Endodermal cell (in vitro differentiated cells): ENCODE measurements at regions not wholly inside any gene's neighbourhood (a gene's known extent, or its start where the extent isn't known, plus 50 kb on each side); places are given as distances from the start of the nearest gene placed in this dataset.
A peak's percentile ranks its signal among the peaks of the same experiment; 100 is the strongest.

ENCODE experiments used
- DNase-seq: peaks from one replicate; pipeline ENCODE4 v3.0.0-alpha.2; 2017
- H3K27ac ChIP-seq: 2 replicates; pipeline ENCODE4 v1.5.1; 2013; ENCODE audit warnings: mild to moderate bottlenecking, low read depth, low read length, moderate library complexity
- H3K27me3 ChIP-seq: 2 replicates; pipeline ENCODE4 v1.6.1; 2013; ENCODE audit warnings: mild to moderate bottlenecking, low read length, moderate library complexity; ENCODE audit not compliant: insufficient read depth, control insufficient read depth, poor library complexity, severe bottlenecking
- H3K36me3 ChIP-seq: 2 replicates; pipeline ENCODE4 v1.7.0; 2013; ENCODE audit warnings: mild to moderate bottlenecking, low read length, moderate library complexity; ENCODE audit not compliant: control insufficient read depth, insufficient read depth
- H3K4me1 ChIP-seq: one replicate; pipeline ENCODE4 v1.7.0; 2013; ENCODE audit warnings: low read length; ENCODE audit not compliant: control insufficient read depth, insufficient read depth
- H3K4me3 ChIP-seq: 2 replicates; pipeline ENCODE4 v1.5.1; 2013; ENCODE audit warnings: mild to moderate bottlenecking, low read length, moderate library complexity
- H3K9ac ChIP-seq: 2 replicates; pipeline ENCODE4 v1.6.1; 2013; ENCODE audit warnings: mild to moderate bottlenecking, low read length, moderate library complexity; ENCODE audit not compliant: poor library complexity, severe bottlenecking; ENCODE audit errors: extremely low read depth
- H3K9me3 ChIP-seq: 2 replicates; pipeline ENCODE4 v1.6.1; 2013; ENCODE audit warnings: mild to moderate bottlenecking, low read length, moderate library complexity; ENCODE audit not compliant: control insufficient read depth
- H3K27ac Mint-ChIP-seq: 2 replicates; pipeline ENCODE4 v1.8.0; 2020; ENCODE audit warnings: mixed read lengths
- H3K27me3 Mint-ChIP-seq: 2 replicates; pipeline ENCODE4 v1.8.0; 2021; ENCODE audit warnings: mild to moderate bottlenecking, mixed read lengths; ENCODE audit not compliant: insufficient read depth
- H3K36me3 Mint-ChIP-seq: 2 replicates; pipeline ENCODE4 v1.8.0; 2020; ENCODE audit warnings: low read depth, mixed read lengths
- H3K4me1 Mint-ChIP-seq: 2 replicates; pipeline ENCODE4 v1.8.0; 2020; ENCODE audit warnings: mixed read lengths
- H3K4me3 Mint-ChIP-seq: 2 replicates; pipeline ENCODE4 v1.8.0; 2020; ENCODE audit warnings: mild to moderate bottlenecking, moderate library complexity, mixed read lengths
- H3K9me3 Mint-ChIP-seq: 2 replicates; pipeline ENCODE4 v1.8.0; 2020; ENCODE audit warnings: mild to moderate bottlenecking, mixed read lengths
- WGBS, 2 experiments: methylation state at CpG; one replicate each; pipeline versions ENCODE4 v1.1.5 to v1.1.7; 2013; ENCODE audit warnings: missing lambda C conversion rate in 2 of 2, mixed read lengths in 1 of 2; ENCODE audit not compliant: insufficient coverage in 1 of 2, insufficient read length in 1 of 2; 5-methylcytosine and 5-hydroxymethylcytosine counted together
- TF ChIP-seq, protein P1 (sequence below): fragments of 200-600 bp; sonication (generic); conservative IDR thresholded peaks from 2 replicates; pipeline ENCODE4 v1.5.0; 2021; ENCODE audit warnings: antibody characterized with exemption, mild to moderate bottlenecking

DNA sequence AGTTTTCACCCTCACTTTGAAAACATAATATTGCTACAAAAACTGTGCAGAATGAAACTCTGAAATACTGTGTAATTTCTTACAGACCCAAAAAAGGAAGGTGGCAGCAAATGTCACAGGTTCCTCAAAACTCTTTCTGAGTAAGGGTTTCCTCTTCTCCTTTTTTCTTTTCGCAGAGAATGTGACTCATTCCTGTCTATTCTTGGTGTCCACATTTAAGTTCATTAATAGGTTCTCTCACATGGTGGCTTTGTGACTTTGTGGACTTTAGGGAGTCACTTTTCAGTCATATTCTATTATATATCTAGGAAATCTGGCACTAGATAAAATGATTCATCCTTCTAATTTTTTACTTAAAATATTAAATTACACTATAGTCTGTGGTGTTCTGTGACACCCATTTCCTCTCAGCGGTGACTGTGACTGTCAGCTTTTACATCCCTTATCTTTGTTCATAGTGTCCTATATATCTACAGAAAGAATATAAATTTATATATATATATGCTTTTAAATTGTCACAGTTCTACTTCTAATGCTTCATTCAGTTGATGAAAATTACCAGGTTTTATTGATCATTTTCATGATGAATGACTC, 126.8 kb upstream of the HCRTR2 start:
- H3K36me3 Mint-ChIP-seq = no peaks in the 10 kb centered on the region
- H3K27me3 Mint-ChIP-seq = peaks cover 9% of the 10 kb centered on the region
- no peaks in the 10 kb centered on the region for H3K9me3 Mint-ChIP-seq
- no peaks in the 10 kb centered on the region for H3K9me3 ChIP-seq
- H3K4me3 ChIP-seq = peak overlapping the region; percentile 12
- TF ChIP-seq, protein P1, sequence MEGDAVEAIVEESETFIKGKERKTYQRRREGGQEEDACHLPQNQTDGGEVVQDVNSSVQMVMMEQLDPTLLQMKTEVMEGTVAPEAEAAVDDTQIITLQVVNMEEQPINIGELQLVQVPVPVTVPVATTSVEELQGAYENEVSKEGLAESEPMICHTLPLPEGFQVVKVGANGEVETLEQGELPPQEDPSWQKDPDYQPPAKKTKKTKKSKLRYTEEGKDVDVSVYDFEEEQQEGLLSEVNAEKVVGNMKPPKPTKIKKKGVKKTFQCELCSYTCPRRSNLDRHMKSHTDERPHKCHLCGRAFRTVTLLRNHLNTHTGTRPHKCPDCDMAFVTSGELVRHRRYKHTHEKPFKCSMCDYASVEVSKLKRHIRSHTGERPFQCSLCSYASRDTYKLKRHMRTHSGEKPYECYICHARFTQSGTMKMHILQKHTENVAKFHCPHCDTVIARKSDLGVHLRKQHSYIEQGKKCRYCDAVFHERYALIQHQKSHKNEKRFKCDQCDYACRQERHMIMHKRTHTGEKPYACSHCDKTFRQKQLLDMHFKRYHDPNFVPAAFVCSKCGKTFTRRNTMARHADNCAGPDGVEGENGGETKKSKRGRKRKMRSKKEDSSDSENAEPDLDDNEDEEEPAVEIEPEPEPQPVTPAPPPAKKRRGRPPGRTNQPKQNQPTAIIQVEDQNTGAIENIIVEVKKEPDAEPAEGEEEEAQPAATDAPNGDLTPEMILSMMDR = no peak
- DNase-seq = no peak
- H3K4me1 ChIP-seq = peaks cover 16% of the 10 kb centered on the region
- no peak overlapping the region for H3K9ac ChIP-seq
- H3K27me3 ChIP-seq = no peaks in the 10 kb centered on the region
- H3K4me3 Mint-ChIP-seq = no peak overlapping the region
- WGBS, 2 experiments = 94% methylated on average over 1 of the region's 2 CpGs; no CpG with 5 or more reads in 1 of the 2 experiments
- H3K4me1 Mint-ChIP-seq = peaks cover 39% of the 10 kb centered on the region
- peak overlapping the region; percentile 64 for H3K27ac Mint-ChIP-seq
- no peaks in the 10 kb centered on the region for H3K36me3 ChIP-seq
- no peak overlapping the region for H3K27ac ChIP-seq

DNA sequence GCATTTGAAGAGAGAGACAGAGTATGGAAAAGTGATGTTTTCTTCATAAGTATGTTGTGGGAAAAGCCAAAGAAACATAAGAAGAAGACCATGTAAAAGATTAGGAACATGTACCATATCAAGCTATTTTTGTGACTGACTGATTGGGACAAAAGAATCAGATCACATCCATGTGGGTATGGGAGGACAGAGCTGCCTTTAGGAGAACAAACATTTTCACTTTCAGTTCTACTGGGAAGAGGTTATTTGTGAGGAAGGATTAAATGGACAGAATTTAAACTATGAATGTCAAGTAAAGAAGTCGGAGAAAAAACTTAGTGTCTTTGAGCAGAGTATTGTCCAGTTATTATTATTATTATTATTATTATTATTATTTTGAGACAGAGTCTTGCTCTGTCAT, 124.4 kb upstream of the HCRTR2 start:
- no peak overlapping the region for H3K9ac ChIP-seq
- TF ChIP-seq, protein P1 = no peak
- DNase-seq = no peak
- H3K27ac Mint-ChIP-seq = no peak overlapping the region
- H3K27me3 ChIP-seq = no peaks in the 10 kb centered on the region
- H3K9me3 ChIP-seq = no peaks in the 10 kb centered on the region
- no peaks in the 10 kb centered on the region for H3K36me3 ChIP-seq
- H3K27me3 Mint-ChIP-seq = peaks cover 9% of the 10 kb centered on the region
- H3K9me3 Mint-ChIP-seq = no peaks in the 10 kb centered on the region
- H3K4me3 Mint-ChIP-seq = no peak overlapping the region
- H3K27ac ChIP-seq = no peak overlapping the region
- H3K36me3 Mint-ChIP-seq = no peaks in the 10 kb centered on the region
- peaks cover 9% of the 10 kb centered on the region for H3K4me1 ChIP-seq
- 80% methylated on average over 1 of the region's 1 CpG; no CpG with 5 or more reads in 1 of the 2 experiments for WGBS, 2 experiments
- H3K4me1 Mint-ChIP-seq = peaks cover 29% of the 10 kb centered on the region
- no peak overlapping the region for H3K4me3 ChIP-seq

DNA sequence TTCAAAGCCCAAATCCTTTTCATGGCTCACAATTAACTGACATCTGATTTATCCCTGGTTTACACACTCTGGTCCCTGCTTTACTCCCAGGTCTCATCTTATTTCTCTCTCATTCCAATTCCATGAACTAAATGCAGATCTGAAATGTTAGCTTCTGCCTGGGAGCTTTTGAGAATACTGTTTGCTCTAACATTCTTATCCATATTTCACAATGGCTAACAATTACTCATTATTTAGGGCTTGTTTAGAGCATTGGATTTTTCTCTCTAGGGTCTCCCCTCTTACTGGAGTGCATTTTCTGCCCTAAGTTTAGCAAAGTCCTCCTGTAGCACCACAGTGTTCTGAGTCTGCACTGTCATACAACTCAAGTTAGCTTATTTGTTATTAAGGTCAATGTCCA, 121.5 kb upstream of the HCRTR2 start:
- Histone ChIP-seq H3K9me3 (no peaks in the 10 kb centered on the region), H3K4me3 (no peak overlapping the region), H3K27me3 (no peaks in the 10 kb centered on the region), H3K9ac (no peak overlapping the region), H3K36me3 (no peaks in the 10 kb centered on the region), H3K27ac (no peak overlapping the region), H3K4me1 (peaks cover 3% of the 10 kb centered on the region)
- Mint-ChIP-seq H3K27me3 (peaks cover 8% of the 10 kb centered on the region), H3K36me3 (no peaks in the 10 kb centered on the region), H3K4me3 (no peak overlapping the region), H3K9me3 (no peaks in the 10 kb centered on the region), H3K27ac (no peak overlapping the region), H3K4me1 (peaks cover 18% of the 10 kb centered on the region)
- TF ChIP-seq, protein P1 = no peak
- no peak for DNase-seq
